Activated CD8-positive, alpha-beta T cell treated with anti-CD3 and anti-CD28 coated beads for 36 hours (primary cell): ENCODE measurements at regions not wholly inside any gene's neighbourhood (a gene's known extent, or its start where the extent isn't known, plus 50 kb on each side); places are given as distances from the start of the nearest gene placed in this dataset.

ENCODE experiments used
- ATAC-seq: fragments of 200-7000 bp; cut with Tn5 transposase; one replicate; pipeline ENCODE4 v1.10.0; 2021; ENCODE audit warnings: mild to moderate bottlenecking, moderate library complexity
- CTCF ChIA-PET: fragments of 350-600 bp; sonication (Branson Sonifier 250); formaldehyde crosslinking; loops from one replicate; lab custom pipeline; 2021; ENCODE audit warnings: antibody characterized with exemption; lab: Charles Lee
- POLR2A ChIA-PET: fragments of 350-600 bp; sonication (Branson Sonifier 250); formaldehyde crosslinking; loops from one replicate; lab custom pipeline; 2021; ENCODE audit warnings: antibody characterized with exemption; lab: Charles Lee
- DNase-seq: peaks from one replicate; pipeline ENCODE4 v3.0.0-alpha.2; 2020
- H3K27ac Mint-ChIP-seq: one replicate; pipeline ENCODE4 v1.8.0; 2021; ENCODE audit warnings: mild to moderate bottlenecking, mixed read lengths
- H3K27me3 Mint-ChIP-seq: one replicate; pipeline ENCODE4 v1.8.0; 2021; ENCODE audit warnings: mixed read lengths
- H3K36me3 Mint-ChIP-seq: one replicate; pipeline ENCODE4 v1.8.0; 2021; ENCODE audit warnings: low read depth, mixed read lengths
- H3K4me1 Mint-ChIP-seq: one replicate; pipeline ENCODE4 v1.8.0; 2021; ENCODE audit warnings: low read depth, mixed read lengths
- H3K4me3 Mint-ChIP-seq: one replicate; pipeline ENCODE4 v1.8.0; 2021; ENCODE audit warnings: mild to moderate bottlenecking, moderate library complexity, mixed read lengths
- H3K9me3 Mint-ChIP-seq: one replicate; pipeline ENCODE4 v1.8.0; 2021; ENCODE audit warnings: mixed read lengths
- CTCF ChIP-seq: fragments of 200-600 bp; IDR thresholded peaks from one replicate; pipeline ENCODE4 v1.8.0; 2022; ENCODE audit warnings: antibody characterized with exemption, mild to moderate bottlenecking
- intact Hi-C: fragments of 100-400 bp; cut with micrococcal nuclease; formaldehyde crosslinking; loops from one replicate; pipeline ENCODE4 v1.10.0; 2022

GRCh38 chr2:235257590-235257989 is 236.3 kb upstream of the AGAP1 start:
- no peaks in the 10 kb centered on the region for H3K36me3 Mint-ChIP-seq
- H3K27ac Mint-ChIP-seq: no peak overlapping the region
- CTCF ChIA-PET: no interaction called here
- H3K4me1 Mint-ChIP-seq: no peaks in the 10 kb centered on the region
- POLR2A ChIA-PET: no interaction called here
- H3K4me3 Mint-ChIP-seq: no peak overlapping the region
- intact Hi-C loops: no loop called here
- no peak for TF ChIP-seq CTCF
- DNase-seq (no peak), ATAC-seq (no peak)
- no peaks in the 10 kb centered on the region for H3K9me3 Mint-ChIP-seq
- peaks cover 43% of the 10 kb centered on the region for H3K27me3 Mint-ChIP-seq

- DNase-seq: no peak
- no peaks in the 10 kb centered on the region for H3K4me1 Mint-ChIP-seq
- CTCF ChIA-PET: no interaction called here
- no peak for TF ChIP-seq CTCF
- intact Hi-C loops: no loop called here
- POLR2A ChIA-PET: no interaction called here
- ATAC-seq: no peak
- peaks cover 53% of the 10 kb centered on the region for H3K27me3 Mint-ChIP-seq
- H3K9me3 Mint-ChIP-seq: no peaks in the 10 kb centered on the region
- no peak overlapping the region for H3K4me3 Mint-ChIP-seq
- no peaks in the 10 kb centered on the region for H3K36me3 Mint-ChIP-seq
- no peak overlapping the region for H3K27ac Mint-ChIP-seq
These were observed 231.1 kb upstream of the AGAP1 start for GRCh38 chr2:235262750-235263149.

GRCh38 chr2:235263205-235264120 is 230.4 kb upstream of the AGAP1 start:
- CTCF ChIA-PET: no interaction called here
- H3K27me3 Mint-ChIP-seq: peaks cover 58% of the 10 kb centered on the region

GRCh38 chr2:235264121-235264493 is 229.7 kb upstream of the AGAP1 start:
- Mint-ChIP-seq H3K27me3 (peaks cover 58% of the 10 kb centered on the region), H3K36me3 (no peaks in the 10 kb centered on the region), H3K27ac (no peak overlapping the region), H3K9me3 (no peaks in the 10 kb centered on the region), H3K4me3 (no peak overlapping the region), H3K4me1 (no peaks in the 10 kb centered on the region)
- TF ChIP-seq CTCF: no peak
- no peak for ATAC-seq
- POLR2A ChIA-PET: no interaction called here
- CTCF ChIA-PET: no interaction called here
- DNase-seq: no peak
- intact Hi-C loops: no loop called here

More at GRCh38 chr2:235263205-235264120, 230.4 kb upstream of the AGAP1 start:
- H3K4me3 Mint-ChIP-seq: no peak overlapping the region
- no peak overlapping the region for H3K27ac Mint-ChIP-seq
- no peaks in the 10 kb centered on the region for H3K9me3 Mint-ChIP-seq
- intact Hi-C loops: no loop called here
- no peak for DNase-seq
- no peak for TF ChIP-seq CTCF
- POLR2A ChIA-PET: no interaction called here
- H3K4me1 Mint-ChIP-seq: no peaks in the 10 kb centered on the region
- ATAC-seq: no peak
- no peaks in the 10 kb centered on the region for H3K36me3 Mint-ChIP-seq

- no peaks in the 10 kb centered on the region for H3K4me1 Mint-ChIP-seq
- no peaks in the 10 kb centered on the region for H3K36me3 Mint-ChIP-seq
- ChIA-PET POLR2A (no interaction called here), CTCF (no interaction called here)
- H3K27me3 Mint-ChIP-seq: peaks cover 59% of the 10 kb centered on the region
- intact Hi-C loops: no loop called here
- DNase-seq: no peak
- H3K9me3 Mint-ChIP-seq: no peaks in the 10 kb centered on the region
- no peak overlapping the region for H3K4me3 Mint-ChIP-seq
- ATAC-seq: no peak
- no peak overlapping the region for H3K27ac Mint-ChIP-seq
- no peak for TF ChIP-seq CTCF
These were observed 229.3 kb upstream of the AGAP1 start for GRCh38 chr2:235264512-235264911.
